HG03108 (cell line): ENCODE measurements at regions not wholly inside any gene's neighbourhood (a gene's known extent, or its start where the extent isn't known, plus 50 kb on each side); places are given as distances from the start of the nearest gene placed in this dataset.
A peak's percentile ranks its signal among the peaks of the same experiment; 100 is the strongest.
"Not testable (repeated sequence)": the region's sequence is repeated elsewhere in the genome, so short reads cannot be mapped to it uniquely, and the experiment has no call there.

Source experiments
- ATAC-seq: cut with Tn5 transposase; IDR thresholded peaks from one replicate; pipeline ENCODE4 v1.9.1; 2021; ENCODE audit warnings: moderate library complexity; ENCODE audit not compliant: unreplicated experiment

DNA sequence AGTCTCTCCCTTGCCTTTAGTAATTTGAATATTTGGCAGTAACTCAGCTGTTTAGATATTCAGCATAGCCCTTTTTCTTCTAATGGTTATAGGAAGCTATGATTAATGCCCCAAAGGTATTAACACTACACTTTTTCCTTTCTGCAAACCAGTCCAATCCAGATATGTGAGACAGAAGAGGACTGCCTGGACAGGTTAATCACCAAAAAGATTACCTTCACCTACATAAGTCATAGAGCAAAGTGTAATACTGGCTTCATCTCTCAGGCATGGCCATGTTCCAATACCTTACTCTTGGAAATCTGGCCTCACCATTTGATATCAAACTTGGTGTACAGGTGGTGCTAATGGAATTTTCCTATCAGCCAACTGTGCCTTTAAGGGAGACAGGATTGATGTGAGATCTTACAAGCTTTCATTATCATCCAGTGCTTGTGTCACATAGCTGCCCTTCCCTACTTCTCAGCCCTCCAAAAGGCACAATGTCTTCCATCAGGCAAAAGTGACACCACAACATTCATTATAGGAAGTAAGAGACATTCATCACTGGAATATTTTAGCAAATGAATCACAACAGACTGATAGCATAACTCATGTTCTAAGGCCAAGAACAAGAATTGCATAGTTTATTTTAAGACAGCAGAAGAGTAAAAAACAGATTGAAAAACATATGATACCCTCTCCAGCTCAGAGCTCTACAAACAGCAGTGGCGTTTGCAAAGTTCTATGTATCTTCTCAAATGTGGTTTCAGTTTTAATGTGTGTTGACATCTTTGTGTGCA is 91.2 kb upstream of the PAM start:
- no peak for ATAC-seq

- ATAC-seq, result no peak
These were observed 90.3 kb upstream of the PAM start for GRCh38 chr5:102664616-102665335.

- ATAC-seq, result no peak
These were observed 88.8 kb upstream of the PAM start for GRCh38 chr5:102666164-102666946.

GRCh38 chr5:102668220-102668932 is 86.7 kb upstream of the PAM start:
- no peak for ATAC-seq

DNA sequence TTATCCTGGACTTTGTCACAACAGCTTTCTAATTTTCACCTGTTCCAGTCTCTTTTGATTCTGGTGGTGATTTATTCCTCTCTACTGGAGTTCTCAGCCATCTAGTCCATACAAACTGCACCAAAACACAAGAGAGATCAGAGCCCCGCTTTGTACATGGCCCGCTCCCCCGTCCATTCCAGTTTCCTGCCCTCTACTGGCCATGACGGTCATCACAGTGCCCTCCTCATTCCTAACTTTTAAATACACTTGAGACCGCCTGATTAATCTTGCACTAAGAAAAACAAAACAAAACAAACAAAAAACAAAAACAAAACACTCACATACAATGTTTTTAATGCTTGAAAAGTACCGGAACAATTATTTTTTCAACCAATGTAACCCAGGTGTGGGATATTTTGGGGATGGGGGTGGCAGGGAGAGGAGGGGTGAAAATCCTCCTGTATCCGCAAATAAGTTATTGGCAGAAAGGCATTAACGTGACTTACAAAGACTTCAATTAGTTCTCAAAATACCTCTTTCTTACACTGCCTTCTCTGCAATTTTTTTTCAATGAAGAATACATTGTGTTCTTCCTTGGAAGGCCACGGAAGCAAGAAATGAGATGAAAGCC is 84.8 kb upstream of the PAM start:
- ATAC-seq, result no peak

- not testable (repeated sequence) for ATAC-seq
These were observed 83.9 kb upstream of the PAM start for GRCh38 chr5:102671033-102671734.

DNA sequence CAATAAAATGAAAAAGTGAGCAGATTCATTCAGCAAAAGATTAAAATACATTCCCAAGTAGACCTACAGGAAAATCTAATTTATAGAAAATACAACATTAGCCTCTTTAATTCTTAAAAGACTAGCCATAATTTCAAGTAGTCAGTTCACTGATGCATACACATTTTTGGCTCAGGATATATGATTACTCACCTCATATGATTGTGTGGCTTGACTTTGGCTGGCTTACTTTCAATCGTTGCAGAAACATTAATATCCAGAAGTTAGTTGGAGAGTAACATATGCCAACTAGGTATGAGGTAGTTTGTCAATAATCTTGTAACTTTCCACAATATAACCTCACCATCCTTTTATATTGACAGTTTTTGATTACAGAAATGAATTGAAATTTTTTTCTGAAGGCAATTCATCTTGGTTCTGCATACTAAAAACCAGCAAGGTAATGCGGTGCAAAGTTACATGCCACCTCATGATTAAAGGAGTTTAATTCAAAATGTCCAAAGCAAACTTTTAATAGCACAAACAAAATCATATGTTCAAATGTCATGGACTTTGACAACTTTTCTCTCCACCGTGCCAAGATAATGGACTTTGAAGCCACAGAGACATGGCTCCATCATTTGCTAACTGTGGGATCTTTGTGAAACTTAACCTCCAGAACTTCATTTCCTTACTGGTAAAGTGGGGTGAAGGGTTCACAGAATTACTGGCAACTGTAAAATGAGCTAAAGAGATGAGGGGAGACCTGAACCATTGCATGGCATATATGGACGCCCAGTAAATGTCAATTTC is 76.6 kb upstream of the PAM start:
- no peak for ATAC-seq

DNA sequence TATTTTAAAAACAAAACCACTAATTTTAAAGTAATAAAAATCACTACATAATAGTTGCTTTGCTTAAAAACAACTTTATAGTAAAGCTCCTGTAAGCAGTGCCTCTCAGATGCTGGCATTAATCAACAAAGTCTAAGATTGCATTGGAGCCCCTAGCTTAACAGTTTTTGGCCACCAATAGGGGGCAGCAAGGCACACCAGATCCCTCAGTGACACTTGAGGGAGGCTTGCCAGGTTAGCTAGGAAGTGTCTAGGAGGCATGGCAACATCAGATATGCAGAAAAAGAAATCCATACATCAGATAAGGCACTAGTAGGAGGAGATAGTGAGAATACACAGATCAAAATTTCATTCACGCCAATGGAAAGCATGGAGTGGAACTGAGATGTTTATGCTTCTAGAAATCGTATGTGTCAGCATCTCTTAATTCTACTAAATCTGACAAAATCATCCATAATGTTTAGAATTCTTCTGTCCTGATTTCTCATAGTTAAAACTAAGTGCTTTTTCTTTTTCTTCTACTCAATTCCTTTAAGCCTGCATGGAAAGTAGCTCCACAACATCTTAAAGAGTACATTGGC is 73.6 kb upstream of the PAM start:
- peak; percentile 88 for ATAC-seq

- no peak for ATAC-seq
These were observed 72.9 kb upstream of the PAM start for GRCh38 chr5:102682101-102682647.

DNA sequence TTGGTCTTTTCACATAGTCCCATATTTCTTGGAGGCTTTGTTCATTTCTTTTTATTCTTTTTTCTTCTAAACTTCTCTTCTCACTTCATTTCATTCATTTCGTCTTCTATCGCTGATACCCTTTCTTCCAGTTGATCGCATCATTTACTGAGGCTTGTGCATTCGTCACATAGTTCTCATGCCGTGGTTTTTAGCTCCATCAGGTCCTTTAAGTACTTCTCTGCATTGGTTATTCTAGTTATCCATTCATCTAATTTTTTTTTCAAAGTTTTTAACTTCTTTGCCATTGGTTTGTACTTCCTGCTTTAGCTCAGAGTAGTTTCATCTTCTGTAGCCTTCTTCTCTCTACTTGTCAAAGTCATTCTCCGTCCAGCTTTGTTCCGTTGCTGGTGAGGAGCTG is 67.0 kb upstream of the PAM start:
- not testable (repeated sequence) for ATAC-seq

- not testable (repeated sequence) for ATAC-seq
These were observed 66.3 kb upstream of the PAM start for GRCh38 chr5:102688581-102689342.

DNA sequence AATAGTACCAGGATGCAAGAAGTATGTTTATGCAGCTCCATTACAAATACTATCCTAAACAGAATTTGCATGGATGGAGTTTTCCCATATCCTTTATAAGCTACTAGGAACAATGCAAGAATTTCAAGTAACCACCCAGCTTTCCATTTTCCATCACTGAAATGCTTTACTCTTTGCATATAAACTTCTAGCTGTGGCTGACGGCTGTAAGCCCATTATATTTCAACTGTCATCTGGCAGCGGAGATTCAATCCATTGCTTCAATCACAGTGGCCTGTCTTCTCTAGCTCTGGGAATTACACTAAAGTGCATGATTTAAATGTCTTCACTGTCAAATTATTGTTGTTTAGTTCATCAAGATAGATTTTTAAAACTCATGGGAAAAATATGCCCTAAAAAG is 64.2 kb upstream of the PAM start:
- ATAC-seq, result no peak

DNA sequence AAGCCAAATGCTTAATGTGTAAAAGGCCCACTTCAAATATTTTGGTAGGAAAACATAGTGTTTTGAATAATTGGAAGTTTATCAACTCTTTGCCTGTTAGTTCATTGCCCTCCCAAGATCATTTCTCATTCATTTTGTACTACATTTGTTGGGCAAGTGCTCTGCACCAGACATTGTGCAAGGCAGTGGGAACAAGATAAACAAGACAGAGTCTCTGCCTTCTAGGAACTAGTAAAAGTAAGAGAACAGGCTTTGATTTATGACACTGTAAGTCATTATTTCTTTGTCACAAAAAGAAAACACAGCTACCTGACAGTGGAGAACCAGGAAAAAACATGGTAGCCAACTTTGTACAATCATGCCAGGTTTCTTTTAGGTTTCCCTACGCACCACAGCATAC is 63.7 kb upstream of the PAM start:
- ATAC-seq, result no peak

GRCh38 chr5:102700120-102700831 is 54.8 kb upstream of the PAM start:
- no peak for ATAC-seq

DNA sequence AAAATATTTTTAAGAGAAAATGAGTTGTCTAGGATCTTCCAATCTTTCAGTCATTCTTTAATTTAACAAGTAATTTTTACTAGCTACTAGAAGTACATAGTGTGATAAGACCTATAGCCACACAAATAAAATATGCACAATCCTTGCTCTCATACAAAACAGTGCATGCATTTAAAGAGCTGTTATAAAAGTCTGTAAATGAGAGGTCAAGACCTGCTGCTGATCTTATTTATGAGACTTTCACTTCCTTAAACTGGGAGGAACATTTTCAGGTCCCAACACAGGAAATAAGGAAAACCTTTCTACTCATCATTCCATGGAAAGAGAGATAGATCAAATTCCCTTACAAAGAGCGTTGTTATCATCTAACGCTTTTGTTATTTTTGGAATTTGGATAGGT is 54.2 kb upstream of the PAM start:
- ATAC-seq, result no peak

GRCh38 chr5:102701748-102702147 is 53.4 kb upstream of the PAM start:
- ATAC-seq, result no peak
